ENCODE measurements at regions not wholly inside any gene's neighbourhood (a gene's known extent, or its start where the extent isn't known, plus 50 kb on each side); places are given as distances from the start of the nearest gene placed in this dataset.

GRCh38 chr7:32378988-32379387 lies 111.2 kb downstream of the LSM5 start:
- TF ChIP-seq CTCF (IDR thresholded peaks at IDR 0.05; ENCODE audit: poor library complexity, severe bottlenecking): no peak
- no peak for TF ChIP-seq MXI1 (conservative IDR thresholded peaks at IDR 0.05; ENCODE audit: poor library complexity, severe bottlenecking)
- TF ChIP-seq EP300 (conservative IDR thresholded peaks at IDR 0.05; ENCODE audit: poor library complexity, severe bottlenecking): no peak
- TF ChIP-seq SMC3 (conservative IDR thresholded peaks at IDR 0.05; ENCODE audit: poor library complexity): no peak
- TF ChIP-seq POLR2AphosphoS5 (IDR thresholded peaks at IDR 0.05): no peak
- TF ChIP-seq TAF1 (IDR thresholded peaks at IDR 0.05; ENCODE audit: low read depth): no peak
- TF ChIP-seq REST (IDR thresholded peaks at IDR 0.05; ENCODE audit: borderline replicate concordance): no peak
- no peak for TF ChIP-seq EZH2 (IDR thresholded peaks at IDR 0.05; ENCODE audit: borderline replicate concordance, insufficient read depth, low read length, poor library complexity, severe bottlenecking)
- no peak for TF ChIP-seq RAD21 (conservative IDR thresholded peaks at IDR 0.05)

Data from neural cell (in vitro differentiated cells).